Natural killer cell (primary cell): ENCODE measurements at regions not wholly inside any gene's neighbourhood (a gene's known extent, or its start where the extent isn't known, plus 50 kb on each side); places are given as distances from the start of the nearest gene placed in this dataset.
A peak's percentile ranks its signal among the peaks of the same experiment; 100 is the strongest.

Source experiments
- ATAC-seq, 3 donors: fragments of 150-1000 bp in 2 of 3; fragments of 200-7000 bp in 1 of 3; cut with Tn5 transposase; 1 replicate in 1 of 3; 2 replicates in 2 of 3; pipeline ENCODE4 v1.10.0; 2021; ENCODE audit warnings: mild to moderate bottlenecking in 2 of 3, moderate library complexity in 2 of 3
- DNase-seq, 2 donors: peaks; one replicate each; pipeline versions ENCODE4 v3.0.0 to v3.0.0-alpha.2; 2013 to 2021; ENCODE audit warnings: mixed read lengths in 1 of 2
- H3K27ac ChIP-seq: one replicate; pipeline ENCODE4 v1.5.1; 2013; ENCODE audit warnings: mild to moderate bottlenecking, low read length
- H3K27me3 ChIP-seq: one replicate; pipeline ENCODE4 v1.6.1; 2013; ENCODE audit warnings: low read length; ENCODE audit not compliant: control insufficient read depth, insufficient read depth
- H3K36me3 ChIP-seq: one replicate; pipeline ENCODE4 v1.6.1; 2013; ENCODE audit warnings: low read length; ENCODE audit not compliant: control insufficient read depth, insufficient read depth
- H3K4me1 ChIP-seq: one replicate; pipeline ENCODE4 v1.6.1; 2013; ENCODE audit warnings: low read length; ENCODE audit not compliant: control insufficient read depth, insufficient read depth
- H3K4me3 ChIP-seq: one replicate; pipeline ENCODE4 v1.5.1; 2013; ENCODE audit warnings: low read length
- H3K9me3 ChIP-seq: one replicate; pipeline ENCODE4 v1.6.1; 2013; ENCODE audit warnings: low read length; ENCODE audit not compliant: control insufficient read depth, insufficient read depth
- H3K27ac Mint-ChIP-seq, 2 donors: one replicate each; pipeline ENCODE4 v1.8.0; 2022; ENCODE audit warnings: mild to moderate bottlenecking in 2 of 2, mixed read lengths in 2 of 2, moderate library complexity in 1 of 2
- H3K27me3 Mint-ChIP-seq, 2 donors: one replicate each; pipeline ENCODE4 v1.8.0; 2022; ENCODE audit warnings: low read depth in 2 of 2, mixed read lengths in 2 of 2
- H3K36me3 Mint-ChIP-seq: one replicate; pipeline ENCODE4 v1.8.0; 2022; ENCODE audit warnings: mixed read lengths
- H3K4me1 Mint-ChIP-seq, 2 donors: one replicate each; pipeline ENCODE4 v1.8.0; 2022; ENCODE audit warnings: mixed read lengths in 2 of 2
- H3K4me3 Mint-ChIP-seq: one replicate; pipeline ENCODE4 v1.8.0; 2022; ENCODE audit warnings: mild to moderate bottlenecking, moderate library complexity, mixed read lengths
- H3K9me3 Mint-ChIP-seq, 2 donors: one replicate each; pipeline ENCODE4 v1.8.0; 2022; ENCODE audit warnings: mixed read lengths in 2 of 2
- CTCF ChIP-seq: fragments of 200-600 bp; IDR thresholded peaks from one replicate; pipeline ENCODE4 v1.8.0; 2022; ENCODE audit warnings: antibody characterized with exemption
- WGBS: methylation state at CpG from one replicate; pipeline ENCODE4 v1.1.7; 2013; ENCODE audit warnings: missing lambda C conversion rate; ENCODE audit not compliant: insufficient coverage; 5-methylcytosine and 5-hydroxymethylcytosine counted together
- intact Hi-C: fragments of 100-400 bp; cut with micrococcal nuclease; formaldehyde crosslinking; loops from one replicate; pipeline ENCODE4 v1.14.2; 2022

GRCh38 chr7:95718577-95719410 lies 53.6 kb upstream of the DYNC1I1 start:
- Histone ChIP-seq H3K4me1 (no peaks in the 10 kb centered on the region), H3K36me3 (no peaks in the 10 kb centered on the region), H3K27ac (no peak overlapping the region), H3K9me3 (no peaks in the 10 kb centered on the region), H3K27me3 (no peaks in the 10 kb centered on the region), H3K4me3 (no peak overlapping the region)
- intact Hi-C loops: no loop called here
- H3K9me3 Mint-ChIP-seq: no peaks in the 10 kb centered on the region
- peaks cover 6 to 42% of the 10 kb centered on the region in 2 donors for H3K27me3 Mint-ChIP-seq
- no peak overlapping the region for H3K27ac Mint-ChIP-seq
- no peaks in the 10 kb centered on the region for H3K36me3 Mint-ChIP-seq
- H3K4me3 Mint-ChIP-seq: no peak overlapping the region
- WGBS: 73% methylated on average over 4 of the region's 6 CpGs
- DNase-seq (no peak), ATAC-seq (no peak)
- no peak for TF ChIP-seq CTCF
- no peaks in the 10 kb centered on the region for H3K4me1 Mint-ChIP-seq

GRCh38 chr7:95716357-95717122 lies 55.8 kb upstream of the DYNC1I1 start:
- DNase-seq (no peak), ATAC-seq (peak in 1 of 3 donors; percentile 27)
- WGBS: 87% methylated on average over 4 of the region's 5 CpGs
- no peak overlapping the region for H3K4me3 ChIP-seq
- Mint-ChIP-seq H3K36me3 (peaks cover 5% of the 10 kb centered on the region), H3K9me3 (no peaks in the 10 kb centered on the region), H3K4me3 (no peak overlapping the region), H3K27ac (no peak overlapping the region), H3K4me1 (no peaks in the 10 kb centered on the region), H3K27me3 (peaks cover 8 to 47% of the 10 kb centered on the region in 2 donors)
- no peaks in the 10 kb centered on the region for H3K36me3 ChIP-seq
- H3K27me3 ChIP-seq: no peaks in the 10 kb centered on the region
- no peaks in the 10 kb centered on the region for H3K4me1 ChIP-seq
- intact Hi-C loops: no loop called here
- H3K9me3 ChIP-seq: no peaks in the 10 kb centered on the region
- TF ChIP-seq CTCF: no peak
- no peak overlapping the region for H3K27ac ChIP-seq

GRCh38 chr7:95715274-95715673 lies 57.1 kb upstream of the DYNC1I1 start:
- Histone ChIP-seq H3K27me3 (no peaks in the 10 kb centered on the region), H3K27ac (no peak overlapping the region), H3K9me3 (no peaks in the 10 kb centered on the region), H3K36me3 (no peaks in the 10 kb centered on the region), H3K4me3 (no peak overlapping the region), H3K4me1 (no peaks in the 10 kb centered on the region)
- intact Hi-C loops: no loop called here
- DNase-seq (no peak), ATAC-seq (no peak)
- no peak for TF ChIP-seq CTCF
- Mint-ChIP-seq H3K27me3 (peaks cover 5 to 47% of the 10 kb centered on the region in 2 donors), H3K9me3 (no peaks in the 10 kb centered on the region), H3K4me3 (no peak overlapping the region), H3K27ac (no peak overlapping the region), H3K4me1 (no peaks in the 10 kb centered on the region), H3K36me3 (peaks cover 9% of the 10 kb centered on the region)
